Large intestine (tissue), 3 donors: ENCODE measurements at regions not wholly inside any gene's neighbourhood (a gene's known extent, or its start where the extent isn't known, plus 50 kb on each side); places are given as distances from the start of the nearest gene placed in this dataset.
A peak's percentile ranks its signal among the peaks of the same experiment; 100 is the strongest.
"Not testable (repeated sequence)": the region's sequence is repeated elsewhere in the genome, so short reads cannot be mapped to it uniquely, and the experiment has no call there.

Experiments
- DNase-seq, 2 donors: peaks; one replicate each; pipeline versions ENCODE4 v3.0.0 to v3.0.0-alpha.2; 2013
- H3K27ac ChIP-seq: one replicate; pipeline ENCODE4 v1.5.1; 2013; ENCODE audit warnings: low read length
- H3K27me3 ChIP-seq: 2 replicates; pipeline ENCODE4 v1.6.1; 2013; ENCODE audit warnings: low read length; ENCODE audit not compliant: control insufficient read depth, insufficient read depth
- H3K36me3 ChIP-seq: 2 replicates; pipeline ENCODE4 v1.6.1; 2013; ENCODE audit warnings: low read length; ENCODE audit not compliant: control insufficient read depth, insufficient read depth
- H3K4me1 ChIP-seq: one replicate; pipeline ENCODE4 v1.6.1; 2013; ENCODE audit warnings: low read length; ENCODE audit not compliant: control insufficient read depth, insufficient read depth
- H3K4me3 ChIP-seq: one replicate; pipeline ENCODE4 v1.5.1; 2013; ENCODE audit warnings: low read length
- H3K9me3 ChIP-seq: one replicate; pipeline ENCODE4 v1.6.1; 2013; ENCODE audit warnings: mild to moderate bottlenecking, low read depth, low read length, moderate library complexity; ENCODE audit not compliant: control insufficient read depth
- WGBS: methylation state at CpG from one replicate; pipeline ENCODE4 v1.1.5; 2013; ENCODE audit warnings: low lambda C conversion rate; ENCODE audit not compliant: insufficient coverage; 5-methylcytosine and 5-hydroxymethylcytosine counted together

DNA sequence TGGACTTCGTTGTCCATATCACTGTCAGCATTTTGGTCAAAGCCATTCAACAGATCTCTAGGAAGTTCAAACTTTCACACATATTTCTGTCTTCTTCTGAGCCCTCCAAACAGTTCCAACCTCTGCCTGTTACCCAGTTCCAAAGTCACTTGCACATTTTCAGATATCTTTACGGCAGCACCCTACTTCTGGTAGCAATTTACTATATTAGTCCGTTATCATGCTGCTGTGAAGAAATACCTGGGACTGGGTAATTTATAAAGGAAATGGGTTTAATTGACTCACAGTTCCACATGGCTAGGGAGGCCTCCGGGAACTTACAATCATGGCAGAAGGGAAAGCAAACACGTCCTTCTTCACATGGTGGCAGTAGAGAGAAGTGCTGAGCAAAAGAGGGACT is 60.6 kb upstream of the HGFAC start:
- WGBS, result 100% methylated on average over 1 of the region's 5 CpGs
- not testable (repeated sequence) for H3K27me3 ChIP-seq, H3K9me3 ChIP-seq, H3K36me3 ChIP-seq, H3K27ac ChIP-seq, DNase-seq, H3K4me1 ChIP-seq, H3K4me3 ChIP-seq

DNA sequence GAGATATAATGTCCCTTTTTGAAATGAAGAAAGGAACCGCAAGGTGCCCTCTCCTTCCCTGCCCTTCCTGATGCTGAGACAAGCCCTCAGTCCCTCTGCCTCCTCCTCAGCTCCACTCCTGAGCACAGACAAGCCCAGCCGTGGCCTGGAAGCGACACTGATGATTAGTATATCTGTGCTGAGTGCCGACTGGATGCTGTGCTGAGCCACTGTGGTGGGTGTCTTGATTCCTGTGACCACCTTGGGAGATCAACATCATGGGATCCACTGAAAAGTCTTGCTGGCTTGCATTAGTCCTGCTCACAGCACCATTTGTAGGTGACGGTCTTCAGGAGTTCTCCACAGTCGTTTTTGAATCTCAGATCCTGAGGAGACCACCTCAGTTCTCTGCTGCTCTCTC is 59.5 kb upstream of the HGFAC start:
- H3K9me3 ChIP-seq, result peaks cover 6% of the 10 kb centered on the region
- H3K36me3 ChIP-seq, result no peaks in the 10 kb centered on the region
- no peaks in the 10 kb centered on the region for H3K27me3 ChIP-seq
- no peak overlapping the region for H3K27ac ChIP-seq
- H3K4me1 ChIP-seq, result peaks cover 8% of the 10 kb centered on the region
- no peak for DNase-seq
- no peak overlapping the region for H3K4me3 ChIP-seq
- 67% methylated on average over 1 of the region's 6 CpGs for WGBS

DNA sequence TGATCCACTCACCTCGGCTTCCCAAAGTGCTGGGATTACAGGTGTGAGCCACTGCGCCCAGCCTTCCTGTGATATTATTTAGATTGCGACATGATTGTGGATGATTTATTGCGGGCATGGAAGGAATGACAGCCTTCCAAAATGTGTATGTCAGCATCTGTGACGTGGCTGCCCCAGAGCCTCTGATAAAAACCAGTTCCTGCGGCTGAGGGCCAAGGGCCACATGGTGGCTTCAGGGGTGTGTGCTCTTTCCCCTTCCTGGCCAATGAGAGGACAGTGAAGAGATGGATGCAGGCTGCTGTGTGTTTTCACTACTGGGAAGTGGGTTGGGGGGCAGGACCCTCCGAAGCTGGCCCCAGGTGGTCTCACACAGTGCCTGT is 57.4 kb upstream of the HGFAC start:
- no peaks in the 10 kb centered on the region for H3K27me3 ChIP-seq
- H3K9me3 ChIP-seq, result peaks cover 6% of the 10 kb centered on the region
- peaks cover 19% of the 10 kb centered on the region for H3K4me1 ChIP-seq
- WGBS, result no CpG with 5 or more reads among the region's 7 CpGs
- peak; percentile 44 to 82 for DNase-seq
- H3K36me3 ChIP-seq, result no peaks in the 10 kb centered on the region
- H3K4me3 ChIP-seq, result peak overlapping the region; percentile 34
- H3K27ac ChIP-seq, result peak overlapping the region; percentile 61

DNA sequence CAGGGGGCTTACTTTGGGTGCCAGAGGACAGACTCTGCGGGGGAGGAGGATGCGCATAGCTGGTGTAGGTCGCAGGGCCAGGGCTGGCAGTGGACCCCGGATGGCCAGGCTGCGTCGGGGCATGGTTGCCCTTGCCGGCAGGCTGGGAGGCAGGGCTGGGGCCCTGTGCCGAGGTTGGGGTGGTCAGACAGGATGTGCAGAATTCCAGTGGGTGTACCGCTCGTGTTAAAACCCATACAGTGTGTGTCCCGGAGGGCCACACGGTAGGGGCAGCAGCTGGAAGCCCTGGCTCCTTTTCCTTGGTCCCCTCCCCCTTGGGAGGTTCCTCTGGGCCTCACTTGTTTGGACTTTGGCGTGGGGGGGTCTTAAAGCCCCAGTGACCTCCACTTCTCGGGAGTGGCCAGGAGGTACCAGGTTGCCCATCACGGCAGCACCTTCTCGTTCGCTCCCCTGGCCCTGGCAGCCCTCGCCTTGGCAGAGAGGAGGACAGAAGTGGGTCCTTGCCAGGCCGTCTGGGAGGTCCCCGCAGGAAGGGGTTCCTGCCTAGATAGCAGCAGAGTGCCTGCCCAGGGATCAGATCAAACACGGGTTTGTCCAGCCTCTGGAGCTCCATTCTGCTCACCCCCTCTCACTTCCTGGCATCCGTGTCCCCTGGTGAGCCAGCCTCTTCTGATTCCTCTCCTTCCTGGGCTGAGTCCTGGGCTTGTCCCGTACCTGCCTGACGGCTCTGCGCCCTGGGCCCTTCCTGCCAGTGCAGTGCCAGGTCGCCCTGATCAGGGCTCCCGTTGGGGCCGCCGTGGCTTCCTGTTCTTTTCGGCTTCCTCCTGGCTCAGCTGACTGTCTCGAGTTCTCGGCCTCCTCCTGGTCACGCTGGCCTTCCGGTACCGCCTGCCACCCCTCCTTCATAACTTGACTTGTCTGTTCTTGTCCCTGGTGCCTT is 56.7 kb upstream of the HGFAC start:
- Histone ChIP-seq H3K27me3 (no peaks in the 10 kb centered on the region), H3K27ac (peak overlapping the region; percentile 61), H3K4me1 (peaks cover 22% of the 10 kb centered on the region), H3K36me3 (no peaks in the 10 kb centered on the region), H3K9me3 (peaks cover 4% of the 10 kb centered on the region), H3K4me3 (peak overlapping the region; percentile 34)
- no CpG with 5 or more reads among the region's 35 CpGs for whole genome bisulfite sequencing
- peak; percentile 58 to 84 for DNase-seq

DNA sequence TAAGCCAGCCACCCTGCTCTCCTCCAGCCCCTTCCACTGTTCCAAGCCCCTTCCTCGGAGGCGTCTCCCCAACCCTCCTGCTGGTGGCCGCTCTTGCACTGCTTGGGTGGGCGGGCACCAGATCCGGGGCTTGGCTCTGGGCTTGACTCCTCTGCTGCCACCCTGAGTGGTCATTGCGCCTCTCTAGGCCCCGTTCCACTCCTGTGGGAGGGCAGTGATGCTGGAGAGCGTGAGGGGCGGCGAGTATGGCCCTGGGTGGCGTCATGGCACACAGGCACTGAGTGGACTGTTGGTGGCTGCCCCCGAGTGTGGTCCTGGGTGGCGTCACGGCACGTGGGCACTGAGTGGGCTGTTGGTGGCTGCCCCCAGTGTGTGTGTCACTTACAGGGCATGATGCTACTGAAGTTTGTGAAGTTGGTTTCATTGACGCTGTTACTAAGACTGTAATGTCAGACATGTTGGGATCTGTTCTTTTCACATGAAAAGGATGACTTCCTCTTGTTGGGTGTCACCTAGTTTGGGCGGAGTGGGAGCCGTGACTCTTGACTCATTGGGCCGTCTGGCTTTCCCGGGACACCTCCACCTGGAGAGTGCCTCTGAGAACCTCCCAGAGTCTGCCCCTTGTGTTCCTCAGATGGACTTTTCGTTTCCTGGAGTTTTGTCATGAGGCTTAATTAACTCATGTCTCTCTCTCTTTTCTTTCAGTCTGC is 55.9 kb upstream of the HGFAC start:
- Histone ChIP-seq H3K4me3 (peak overlapping the region; percentile 34), H3K27ac (no peak overlapping the region), H3K27me3 (no peaks in the 10 kb centered on the region), H3K4me1 (peaks cover 22% of the 10 kb centered on the region), H3K36me3 (no peaks in the 10 kb centered on the region), H3K9me3 (no peaks in the 10 kb centered on the region)
- WGBS, result 80% methylated on average over 1 of the region's 21 CpGs
- DNase-seq, result no peak

DNA sequence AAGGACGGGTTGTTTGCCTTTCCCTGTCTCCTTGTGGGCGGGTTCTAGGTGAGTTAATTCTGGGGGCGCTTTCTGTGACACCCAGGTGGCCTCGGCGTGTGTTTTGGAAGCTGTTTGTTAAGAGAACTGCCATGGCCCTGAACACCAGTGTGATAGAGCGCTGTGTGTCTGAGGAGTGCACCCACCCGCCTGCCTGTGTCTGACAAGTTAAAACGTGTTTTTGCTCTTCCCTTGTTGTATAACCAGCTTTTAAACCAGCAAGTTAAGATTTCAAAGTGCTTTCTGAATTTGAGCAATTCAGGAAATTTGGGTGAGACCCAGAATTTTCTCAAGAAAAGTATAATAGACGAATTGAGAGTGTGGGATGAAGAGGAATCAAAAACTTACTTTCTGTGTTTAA is 55.2 kb upstream of the HGFAC start:
- no peak for DNase-seq
- H3K4me3 ChIP-seq, result no peak overlapping the region
- no peak overlapping the region for H3K27ac ChIP-seq
- WGBS, result 100% methylated on average over 1 of the region's 9 CpGs
- H3K9me3 ChIP-seq, result no peaks in the 10 kb centered on the region
- no peaks in the 10 kb centered on the region for H3K36me3 ChIP-seq
- peaks cover 22% of the 10 kb centered on the region for H3K4me1 ChIP-seq
- H3K27me3 ChIP-seq, result no peaks in the 10 kb centered on the region

DNA sequence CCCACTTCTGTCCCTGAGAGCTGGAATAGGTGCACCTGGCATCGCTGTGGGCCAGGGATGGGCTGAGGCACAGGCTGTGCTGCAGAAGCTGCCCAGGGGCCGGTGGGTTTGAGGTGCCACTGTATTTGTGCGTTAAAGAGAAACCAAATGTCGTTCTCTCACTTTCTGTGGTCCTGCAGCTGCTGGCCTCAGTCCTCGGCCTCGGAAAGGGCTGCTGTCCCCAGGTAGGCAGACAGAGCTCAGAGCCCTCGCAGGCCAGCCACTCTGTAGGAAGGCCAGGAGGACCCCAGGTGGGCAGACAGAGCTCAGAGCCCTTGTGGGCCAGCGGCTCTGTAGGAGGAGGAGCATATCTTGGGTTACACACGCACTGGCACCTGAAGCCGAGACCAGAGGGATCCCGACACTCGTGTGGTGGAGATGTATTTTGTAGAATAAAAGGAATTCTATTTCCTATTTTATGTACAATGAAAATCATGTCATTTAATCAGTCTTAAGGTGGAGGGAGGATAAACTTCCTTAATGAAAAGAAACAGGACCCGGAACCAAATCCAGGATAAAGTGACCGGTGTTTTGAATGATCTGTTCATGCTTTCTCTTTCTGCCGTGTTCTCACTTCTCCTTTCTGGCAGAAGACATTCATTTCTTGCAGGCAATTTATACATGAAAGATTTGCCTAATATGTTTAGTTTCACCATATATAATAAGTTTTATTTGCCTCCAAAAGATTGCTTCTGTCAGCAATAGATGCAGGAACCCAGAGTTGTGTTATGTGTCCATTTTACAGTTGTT is 54.4 kb upstream of the HGFAC start:
- Histone ChIP-seq H3K27me3 (no peaks in the 10 kb centered on the region), H3K4me3 (no peak overlapping the region), H3K9me3 (no peaks in the 10 kb centered on the region), H3K36me3 (no peaks in the 10 kb centered on the region), H3K27ac (peak overlapping the region; percentile 8), H3K4me1 (peaks cover 22% of the 10 kb centered on the region)
- WGBS, result no CpG with 5 or more reads among the region's 15 CpGs
- DNase-seq, result no peak

DNA sequence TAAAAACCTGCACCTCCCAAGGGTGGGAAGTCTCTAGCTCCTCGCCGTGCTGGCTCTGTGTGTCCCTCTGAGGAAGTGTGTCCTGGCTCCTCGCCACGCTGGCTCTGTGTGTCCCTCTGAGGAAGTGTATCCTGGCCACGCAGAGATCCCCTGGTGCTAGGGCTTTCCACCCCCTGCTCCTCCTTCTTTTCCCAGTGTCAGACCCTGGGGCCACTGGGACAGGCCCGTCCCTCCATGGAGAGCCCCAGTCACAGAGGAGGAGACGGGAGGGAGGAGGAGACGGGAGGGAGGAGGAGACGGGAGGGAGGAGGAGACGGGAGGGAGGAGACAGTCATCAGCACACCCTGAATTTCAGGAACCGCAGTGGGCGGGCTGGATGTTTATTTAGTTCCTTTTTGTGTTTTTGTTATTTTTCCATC is 53.8 kb upstream of the HGFAC start:
- Histone ChIP-seq H3K27ac (peak overlapping the region; percentile 8), H3K9me3 (no peaks in the 10 kb centered on the region), H3K4me3 (no peak overlapping the region), H3K36me3 (no peaks in the 10 kb centered on the region), H3K4me1 (peaks cover 22% of the 10 kb centered on the region), H3K27me3 (no peaks in the 10 kb centered on the region)
- DNase-seq, result peak; percentile 47 to 50
- no CpG with 5 or more reads among the region's 12 CpGs for WGBS

DNA sequence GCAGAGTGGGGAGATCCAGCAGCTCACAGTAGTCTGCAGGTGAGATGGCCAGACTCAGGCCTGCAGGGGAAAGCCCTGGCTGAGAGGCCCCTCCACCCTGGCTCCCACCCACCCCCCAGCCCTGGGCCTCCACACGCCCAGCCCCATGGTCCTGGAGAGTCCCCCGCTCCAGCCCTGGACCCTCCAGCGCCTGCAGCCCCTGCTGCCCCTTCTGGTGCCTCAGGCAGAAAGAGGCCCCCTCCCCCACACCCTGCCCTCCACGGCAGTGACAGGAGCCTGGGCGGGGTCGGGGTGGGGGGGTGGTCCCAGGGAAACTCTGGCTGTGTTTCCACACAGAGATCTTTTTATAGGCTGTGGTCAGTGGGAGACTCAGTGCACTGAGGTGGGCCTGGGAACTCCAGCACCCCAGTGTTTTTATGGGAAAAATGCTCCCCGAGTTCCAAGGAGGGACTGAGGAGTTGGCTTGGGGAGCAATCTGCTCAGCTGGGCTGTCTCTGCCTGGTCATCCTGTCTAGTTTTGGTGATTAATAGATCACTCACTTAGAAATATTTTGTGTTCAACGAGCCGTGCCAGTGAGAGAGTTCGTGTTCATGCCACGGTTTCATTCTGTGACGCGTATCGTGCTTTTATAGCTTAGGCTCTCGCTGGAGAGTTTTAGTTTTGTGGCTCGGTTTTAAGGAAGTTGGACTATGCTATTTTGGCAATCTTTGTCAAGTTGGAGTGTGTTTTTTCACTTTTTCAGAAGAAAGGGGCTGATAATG is 53.1 kb upstream of the HGFAC start:
- Histone ChIP-seq H3K9me3 (no peaks in the 10 kb centered on the region), H3K4me1 (peaks cover 22% of the 10 kb centered on the region), H3K27me3 (no peaks in the 10 kb centered on the region), H3K4me3 (no peak overlapping the region), H3K27ac (peak overlapping the region; percentile 62), H3K36me3 (no peaks in the 10 kb centered on the region)
- DNase-seq, result peak in 1 of 2 donors; percentile 10
- WGBS, result 75% methylated on average over 4 of the region's 16 CpGs
